Activated CD8-positive, alpha-beta memory T cell treated with anti-CD3 and anti-CD28 coated beads, Interleukin-2, amount 10 ng/mL, durations not matched to agents 7 days and 5 days (primary cell): ENCODE measurements at regions not wholly inside any gene's neighbourhood (a gene's known extent, or its start where the extent isn't known, plus 50 kb on each side); places are given as distances from the start of the nearest gene placed in this dataset.

ENCODE experiments used
- ATAC-seq: fragments of 150-1000 bp; cut with Tn5 transposase; one replicate; pipeline ENCODE4 v1.10.0; 2021; ENCODE audit warnings: moderate library complexity
- CTCF ChIA-PET: fragments of 350-600 bp; sonication (Branson Sonifier 250); formaldehyde crosslinking; loops from one replicate; lab custom pipeline; 2021; ENCODE audit warnings: antibody characterized with exemption; lab: Charles Lee
- DNase-seq: peaks from one replicate; pipeline ENCODE4 v3.0.0-alpha.2; 2020
- H3K27ac Mint-ChIP-seq: one replicate; pipeline ENCODE4 v1.8.0; 2021; ENCODE audit warnings: mild to moderate bottlenecking, mixed read lengths
- H3K27me3 Mint-ChIP-seq: one replicate; pipeline ENCODE4 v1.8.0; 2021; ENCODE audit warnings: mixed read lengths
- H3K36me3 Mint-ChIP-seq: one replicate; pipeline ENCODE4 v1.8.0; 2021; ENCODE audit warnings: mild to moderate bottlenecking, mixed read lengths
- H3K4me1 Mint-ChIP-seq: one replicate; pipeline ENCODE4 v1.8.0; 2021; ENCODE audit warnings: mixed read lengths
- H3K4me3 Mint-ChIP-seq: one replicate; pipeline ENCODE4 v1.8.0; 2021; ENCODE audit warnings: mild to moderate bottlenecking, moderate library complexity, mixed read lengths
- H3K9me3 Mint-ChIP-seq: one replicate; pipeline ENCODE4 v1.8.0; 2022; ENCODE audit warnings: low read depth, mixed read lengths

GRCh38 chr21:16312321-16312720 is 582.5 kb downstream of the USP25 start:
- ATAC-seq (no peak), DNase-seq (no peak)
- H3K27ac Mint-ChIP-seq, result no peak overlapping the region
- CTCF ChIA-PET, result no interaction called here
- no peaks in the 10 kb centered on the region for H3K36me3 Mint-ChIP-seq
- no peaks in the 10 kb centered on the region for H3K27me3 Mint-ChIP-seq
- H3K4me1 Mint-ChIP-seq, result no peaks in the 10 kb centered on the region
- H3K9me3 Mint-ChIP-seq, result no peaks in the 10 kb centered on the region
- no peak overlapping the region for H3K4me3 Mint-ChIP-seq

- no peak for DNase-seq
- CTCF ChIA-PET, result no interaction called here
- Mint-ChIP-seq H3K9me3 (no peaks in the 10 kb centered on the region), H3K27ac (no peak overlapping the region), H3K4me1 (no peaks in the 10 kb centered on the region), H3K4me3 (no peak overlapping the region), H3K27me3 (no peaks in the 10 kb centered on the region), H3K36me3 (no peaks in the 10 kb centered on the region)
- no peak for ATAC-seq
Measured at GRCh38 chr21:16315223-16315622, 585.4 kb downstream of the USP25 start.

- no peaks in the 10 kb centered on the region for H3K4me1 Mint-ChIP-seq
Measured at GRCh38 chr21:16318651-16319300, 589.0 kb downstream of the USP25 start.

GRCh38 chr21:16320110-16320509 is 590.3 kb downstream of the USP25 start:
- ATAC-seq (no peak), DNase-seq (no peak)
- Mint-ChIP-seq H3K4me1 (no peaks in the 10 kb centered on the region), H3K27me3 (peaks cover 3% of the 10 kb centered on the region), H3K4me3 (no peak overlapping the region), H3K9me3 (no peaks in the 10 kb centered on the region), H3K27ac (no peak overlapping the region), H3K36me3 (no peaks in the 10 kb centered on the region)
- CTCF ChIA-PET, result no interaction called here

More at GRCh38 chr21:16318651-16319300, 589.0 kb downstream of the USP25 start:
- Mint-ChIP-seq H3K9me3 (no peaks in the 10 kb centered on the region), H3K36me3 (no peaks in the 10 kb centered on the region), H3K27me3 (peaks cover 3% of the 10 kb centered on the region), H3K27ac (no peak overlapping the region), H3K4me3 (no peak overlapping the region)
- DNase-seq (no peak), ATAC-seq (no peak)
- CTCF ChIA-PET, result interaction anchor here (0.6 kb wide), 1 partner anchor 1287 kb away, joined by 3 read pairs; no protein-coding TSS in a partner anchor

- H3K4me3 Mint-ChIP-seq, result no peak overlapping the region
- peaks cover 3% of the 10 kb centered on the region for H3K27me3 Mint-ChIP-seq
- no peak for ATAC-seq
- CTCF ChIA-PET, result no interaction called here
- no peak for DNase-seq
- no peaks in the 10 kb centered on the region for H3K36me3 Mint-ChIP-seq
- H3K27ac Mint-ChIP-seq, result no peak overlapping the region
- H3K4me1 Mint-ChIP-seq, result no peaks in the 10 kb centered on the region
- H3K9me3 Mint-ChIP-seq, result no peaks in the 10 kb centered on the region
Measured at GRCh38 chr21:16322454-16322853, 592.7 kb downstream of the USP25 start.

- CTCF ChIA-PET, result no interaction called here
- Mint-ChIP-seq H3K27me3 (peaks cover 3% of the 10 kb centered on the region), H3K9me3 (no peaks in the 10 kb centered on the region), H3K27ac (no peak overlapping the region), H3K36me3 (no peaks in the 10 kb centered on the region), H3K4me3 (no peak overlapping the region), H3K4me1 (no peaks in the 10 kb centered on the region)
- no peak for ATAC-seq
- DNase-seq, result no peak
Measured at GRCh38 chr21:16323596-16323995, 593.8 kb downstream of the USP25 start.

- Mint-ChIP-seq H3K27me3 (peaks cover 3% of the 10 kb centered on the region), H3K36me3 (no peaks in the 10 kb centered on the region), H3K4me3 (no peak overlapping the region), H3K27ac (no peak overlapping the region), H3K9me3 (no peaks in the 10 kb centered on the region), H3K4me1 (no peaks in the 10 kb centered on the region)
- ATAC-seq (no peak), DNase-seq (no peak)
- CTCF ChIA-PET, result no interaction called here
Measured at GRCh38 chr21:16324630-16325029, 594.8 kb downstream of the USP25 start.

GRCh38 chr21:16330082-16330907 is 600.5 kb downstream of the USP25 start:
- Mint-ChIP-seq H3K4me1 (no peaks in the 10 kb centered on the region), H3K9me3 (no peaks in the 10 kb centered on the region), H3K27ac (no peak overlapping the region), H3K4me3 (no peak overlapping the region), H3K27me3 (no peaks in the 10 kb centered on the region), H3K36me3 (no peaks in the 10 kb centered on the region)
- ATAC-seq (peak; percentile 67), DNase-seq (no peak)
- CTCF ChIA-PET, result interaction anchor here (0.6 to 1.1 kb wide), 2 partner anchors 14 to 180 kb away, joined by 3 to 4 read pairs; no protein-coding TSS in a partner anchor

GRCh38 chr21:16330908-16331268 is 601.1 kb downstream of the USP25 start:
- Mint-ChIP-seq H3K9me3 (no peaks in the 10 kb centered on the region), H3K4me1 (no peaks in the 10 kb centered on the region), H3K27ac (no peak overlapping the region), H3K36me3 (no peaks in the 10 kb centered on the region), H3K27me3 (no peaks in the 10 kb centered on the region), H3K4me3 (no peak overlapping the region)
- ATAC-seq, result no peak
- CTCF ChIA-PET, result interaction anchor here (1.1 kb wide), 1 partner anchor 14 kb away, joined by 3 read pairs; no protein-coding TSS in a partner anchor
- DNase-seq, result no peak

GRCh38 chr21:16337266-16337665 is 607.5 kb downstream of the USP25 start:
- CTCF ChIA-PET, result no interaction called here
- Mint-ChIP-seq H3K4me1 (no peaks in the 10 kb centered on the region), H3K9me3 (no peaks in the 10 kb centered on the region), H3K27ac (no peak overlapping the region), H3K4me3 (no peak overlapping the region), H3K27me3 (no peaks in the 10 kb centered on the region), H3K36me3 (no peaks in the 10 kb centered on the region)
- no peak for DNase-seq
- no peak for ATAC-seq

- Mint-ChIP-seq H3K4me3 (no peak overlapping the region), H3K27ac (no peak overlapping the region), H3K36me3 (no peaks in the 10 kb centered on the region), H3K27me3 (no peaks in the 10 kb centered on the region), H3K4me1 (no peaks in the 10 kb centered on the region), H3K9me3 (no peaks in the 10 kb centered on the region)
- CTCF ChIA-PET, result no interaction called here
- ATAC-seq (no peak), DNase-seq (no peak)
Measured at GRCh38 chr21:16342932-16343331, 613.1 kb downstream of the USP25 start.

GRCh38 chr21:16343776-16344175 is 614.0 kb downstream of the USP25 start:
- CTCF ChIA-PET, result interaction anchor here (1.2 kb wide), 1 partner anchor 13 kb away, joined by 3 read pairs; no protein-coding TSS in a partner anchor
- no peak for ATAC-seq
- no peaks in the 10 kb centered on the region for H3K4me1 Mint-ChIP-seq

GRCh38 chr21:16345757-16346156 is 616.0 kb downstream of the USP25 start:
- Mint-ChIP-seq H3K27me3 (no peaks in the 10 kb centered on the region), H3K4me3 (no peak overlapping the region), H3K4me1 (no peaks in the 10 kb centered on the region), H3K9me3 (no peaks in the 10 kb centered on the region), H3K27ac (no peak overlapping the region), H3K36me3 (no peaks in the 10 kb centered on the region)
- ATAC-seq, result no peak
- CTCF ChIA-PET, result no interaction called here
- no peak for DNase-seq

More at GRCh38 chr21:16343776-16344175, 614.0 kb downstream of the USP25 start:
- Mint-ChIP-seq H3K27ac (no peak overlapping the region), H3K9me3 (no peaks in the 10 kb centered on the region), H3K36me3 (no peaks in the 10 kb centered on the region), H3K27me3 (no peaks in the 10 kb centered on the region), H3K4me3 (no peak overlapping the region)
- no peak for DNase-seq

GRCh38 chr21:16347223-16347622 is 617.4 kb downstream of the USP25 start:
- H3K27ac Mint-ChIP-seq, result no peak overlapping the region
- no peaks in the 10 kb centered on the region for H3K9me3 Mint-ChIP-seq
- no peaks in the 10 kb centered on the region for H3K4me1 Mint-ChIP-seq
- ATAC-seq (no peak), DNase-seq (no peak)
- H3K27me3 Mint-ChIP-seq, result no peaks in the 10 kb centered on the region
- CTCF ChIA-PET, result no interaction called here
- no peak overlapping the region for H3K4me3 Mint-ChIP-seq
- H3K36me3 Mint-ChIP-seq, result no peaks in the 10 kb centered on the region
